Vagina (tissue), 2 donors: ENCODE measurements at regions not wholly inside any gene's neighbourhood (a gene's known extent, or its start where the extent isn't known, plus 50 kb on each side); places are given as distances from the start of the nearest gene placed in this dataset.

Source experiments
- CTCF ChIP-seq, 3 experiments: fragments of 450-650 bp in 2 of 3; fragments of 200-600 bp in 1 of 3; sonication (generic) in 1 of 3; IDR thresholded peaks; one replicate each; pipeline ENCODE4 v1.5.1; 2017 to 2019; ENCODE audit warnings: antibody characterized with exemption in 3 of 3, mild to moderate bottlenecking in 2 of 3, moderate library complexity in 2 of 3
- POLR2A ChIP-seq, 2 donors: fragments of 450-650 bp; IDR thresholded peaks; one replicate each; pipeline ENCODE4 v1.6.1; 2017; ENCODE audit warnings: antibody characterized with exemption in 2 of 2, mild to moderate bottlenecking in 2 of 2, moderate library complexity in 2 of 2

GRCh38 chr2:74779265-74779558, 54.7 kb upstream of the HK2 start:
- no peak for TF ChIP-seq CTCF (IDR thresholded peaks at IDR 0.05)
- TF ChIP-seq POLR2A (IDR thresholded peaks at IDR 0.05) = no peak
